ENCODE measurements at regions not wholly inside any gene's neighbourhood (a gene's known extent, or its start where the extent isn't known, plus 50 kb on each side); places are given as distances from the start of the nearest gene placed in this dataset.

DNA sequence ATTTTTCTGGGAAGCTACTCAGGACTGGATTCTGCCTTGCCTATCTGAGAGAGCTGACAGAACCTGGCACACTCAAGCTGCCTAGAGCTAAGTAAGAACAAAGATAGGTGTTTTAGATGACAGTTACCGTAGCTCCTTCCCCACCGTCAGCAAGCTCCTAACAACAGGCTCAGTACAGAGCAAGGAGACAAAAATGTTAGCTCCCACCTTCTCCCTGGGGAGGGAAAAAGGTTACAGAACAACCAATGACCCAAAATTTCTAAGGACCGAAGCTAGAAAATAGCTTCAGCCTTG lies 1058.2 kb upstream of the PCDH20 start:
- DNase-seq = no peak
- Mint-ChIP-seq H3K9me3 (peaks cover 5% of the 10 kb centered on the region), H3K4me3 (no peak overlapping the region), H3K36me3 (ENCODE audit: low read depth) (no peaks in the 10 kb centered on the region), H3K27ac (no peak overlapping the region), H3K27me3 (no peaks in the 10 kb centered on the region), H3K4me1 (ENCODE audit: low read depth) (no peaks in the 10 kb centered on the region)
- TF ChIP-seq, protein P1, sequence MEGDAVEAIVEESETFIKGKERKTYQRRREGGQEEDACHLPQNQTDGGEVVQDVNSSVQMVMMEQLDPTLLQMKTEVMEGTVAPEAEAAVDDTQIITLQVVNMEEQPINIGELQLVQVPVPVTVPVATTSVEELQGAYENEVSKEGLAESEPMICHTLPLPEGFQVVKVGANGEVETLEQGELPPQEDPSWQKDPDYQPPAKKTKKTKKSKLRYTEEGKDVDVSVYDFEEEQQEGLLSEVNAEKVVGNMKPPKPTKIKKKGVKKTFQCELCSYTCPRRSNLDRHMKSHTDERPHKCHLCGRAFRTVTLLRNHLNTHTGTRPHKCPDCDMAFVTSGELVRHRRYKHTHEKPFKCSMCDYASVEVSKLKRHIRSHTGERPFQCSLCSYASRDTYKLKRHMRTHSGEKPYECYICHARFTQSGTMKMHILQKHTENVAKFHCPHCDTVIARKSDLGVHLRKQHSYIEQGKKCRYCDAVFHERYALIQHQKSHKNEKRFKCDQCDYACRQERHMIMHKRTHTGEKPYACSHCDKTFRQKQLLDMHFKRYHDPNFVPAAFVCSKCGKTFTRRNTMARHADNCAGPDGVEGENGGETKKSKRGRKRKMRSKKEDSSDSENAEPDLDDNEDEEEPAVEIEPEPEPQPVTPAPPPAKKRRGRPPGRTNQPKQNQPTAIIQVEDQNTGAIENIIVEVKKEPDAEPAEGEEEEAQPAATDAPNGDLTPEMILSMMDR (IDR thresholded peaks at IDR 0.05) = no peak
- no peak for ATAC-seq (ENCODE audit: poor library complexity)
- ChIA-PET CTCF (no interaction called here), POLR2A (no interaction called here)
- Histone ChIP-seq H3K9me3 (ENCODE audit: control insufficient read depth in 1 of 2, insufficient read depth in 1 of 2, low read length in 2 of 2) (no peaks in the 10 kb centered on the region), H3K27ac (ENCODE audit: low read depth in 1 of 2, low read length in 2 of 2) (no peak overlapping the region), H3K4me3 (ENCODE audit: low read length) (no peak overlapping the region), H3K27me3 (ENCODE audit: control insufficient read depth in 1 of 2, insufficient read depth in 2 of 2, low read length in 2 of 2) (no peaks in the 10 kb centered on the region), H3K36me3 (ENCODE audit: insufficient read depth, low read length) (no peaks in the 10 kb centered on the region), H3K4me1 (ENCODE audit: insufficient read depth, low read length) (no peaks in the 10 kb centered on the region)
- intact Hi-C loops (cut with DNase I, micrococcal nuclease) = no loop called here

DNA sequence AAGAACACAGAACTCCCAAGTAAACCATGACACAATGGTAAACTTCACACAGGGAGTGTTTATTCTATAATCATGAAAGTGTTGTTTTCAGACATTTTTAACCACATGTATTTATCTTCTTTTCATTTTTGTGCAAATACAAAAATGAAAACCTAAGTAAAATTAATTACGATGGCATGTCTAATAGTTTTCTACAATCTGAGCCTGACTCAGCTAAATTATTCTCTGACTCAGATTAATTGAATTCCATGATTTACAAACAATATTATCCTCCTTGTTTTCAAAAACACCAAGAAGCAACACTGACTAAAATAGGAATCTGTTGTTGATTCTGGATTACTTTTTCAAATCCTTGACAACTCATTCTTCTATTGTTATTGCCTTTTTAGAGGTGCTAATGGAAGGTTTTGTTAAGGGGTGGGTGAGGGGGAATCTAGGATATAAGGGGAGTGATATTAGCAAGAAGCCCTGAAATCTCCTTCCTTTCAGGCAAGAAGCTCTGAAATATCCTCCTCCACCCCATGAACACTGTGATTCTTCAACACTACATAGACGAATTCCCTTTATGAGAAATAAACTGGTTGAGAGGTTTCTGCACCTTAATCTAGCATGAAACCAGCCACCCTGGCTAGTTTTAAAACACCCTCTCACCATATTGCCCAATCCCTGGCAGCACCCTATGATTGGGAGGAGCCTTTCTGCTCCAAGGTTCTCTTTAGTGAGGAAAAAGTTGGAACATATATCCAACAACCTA lies 1057.7 kb upstream of the PCDH20 start:
- no peak for DNase-seq
- Histone ChIP-seq H3K4me3 (ENCODE audit: low read length) (no peak overlapping the region), H3K9me3 (ENCODE audit: control insufficient read depth in 1 of 2, insufficient read depth in 1 of 2, low read length in 2 of 2) (no peaks in the 10 kb centered on the region), H3K4me1 (ENCODE audit: insufficient read depth, low read length) (no peaks in the 10 kb centered on the region), H3K27me3 (ENCODE audit: control insufficient read depth in 1 of 2, insufficient read depth in 2 of 2, low read length in 2 of 2) (no peaks in the 10 kb centered on the region), H3K36me3 (ENCODE audit: insufficient read depth, low read length) (no peaks in the 10 kb centered on the region), H3K27ac (ENCODE audit: low read depth in 1 of 2, low read length in 2 of 2) (no peak overlapping the region)
- POLR2A ChIA-PET = no interaction called here
- H3K9me3 Mint-ChIP-seq = peaks cover 5% of the 10 kb centered on the region
- TF ChIP-seq, protein P1 (IDR thresholded peaks at IDR 0.05) = no peak
- no peak overlapping the region for H3K4me3 Mint-ChIP-seq
- intact Hi-C loops (cut with DNase I, micrococcal nuclease) = no loop called here
- H3K27me3 Mint-ChIP-seq = no peaks in the 10 kb centered on the region
- no peak for ATAC-seq (ENCODE audit: poor library complexity)
- H3K27ac Mint-ChIP-seq = no peak overlapping the region
- no peaks in the 10 kb centered on the region for H3K36me3 Mint-ChIP-seq (ENCODE audit: low read depth)
- H3K4me1 Mint-ChIP-seq (ENCODE audit: low read depth) = no peaks in the 10 kb centered on the region
- CTCF ChIA-PET = no interaction called here

DNA sequence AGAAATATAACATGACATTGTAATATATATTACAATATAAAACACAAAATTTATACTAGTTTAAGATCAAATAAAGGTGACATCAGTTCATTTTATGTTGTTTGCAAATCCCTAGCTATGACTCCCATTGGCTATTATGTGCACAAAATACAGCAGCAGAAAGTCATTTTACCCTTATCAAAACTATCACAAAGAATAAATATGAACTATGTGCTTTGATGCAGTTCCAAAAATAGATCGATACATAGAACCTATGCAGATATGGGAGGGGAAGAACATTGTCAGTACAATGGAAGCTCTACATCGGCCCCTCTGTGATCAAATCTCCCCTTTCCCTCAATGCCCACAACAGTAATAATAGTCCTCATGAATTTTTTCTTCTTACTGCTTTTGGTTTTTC lies 1038.1 kb upstream of the PCDH20 start:
- Histone ChIP-seq H3K36me3 (ENCODE audit: insufficient read depth, low read length) (no peaks in the 10 kb centered on the region), H3K27me3 (ENCODE audit: control insufficient read depth in 1 of 2, insufficient read depth in 2 of 2, low read length in 2 of 2) (no peaks in the 10 kb centered on the region), H3K9me3 (ENCODE audit: control insufficient read depth in 1 of 2, insufficient read depth in 1 of 2, low read length in 2 of 2) (no peaks in the 10 kb centered on the region), H3K4me1 (ENCODE audit: insufficient read depth, low read length) (no peaks in the 10 kb centered on the region), H3K27ac (ENCODE audit: low read depth in 1 of 2, low read length in 2 of 2) (no peak overlapping the region), H3K4me3 (ENCODE audit: low read length) (no peak overlapping the region)
- H3K36me3 Mint-ChIP-seq (ENCODE audit: low read depth) = no peaks in the 10 kb centered on the region
- H3K27ac Mint-ChIP-seq = no peak overlapping the region
- ChIA-PET CTCF (no interaction called here), POLR2A (no interaction called here)
- H3K9me3 Mint-ChIP-seq = no peaks in the 10 kb centered on the region
- DNase-seq (no peak), ATAC-seq (ENCODE audit: poor library complexity) (no peak)
- no peak overlapping the region for H3K4me3 Mint-ChIP-seq
- H3K4me1 Mint-ChIP-seq (ENCODE audit: low read depth) = no peaks in the 10 kb centered on the region
- intact Hi-C loops (cut with DNase I, micrococcal nuclease) = no loop called here
- TF ChIP-seq, protein P1 (IDR thresholded peaks at IDR 0.05) = no peak
- H3K27me3 Mint-ChIP-seq = no peaks in the 10 kb centered on the region
